ENCODE measurements at regions not wholly inside any gene's neighbourhood (a gene's known extent, or its start where the extent isn't known, plus 50 kb on each side); places are given as distances from the start of the nearest gene placed in this dataset.

- DNase-seq (ENCODE audit: low read depth, low spot score) = no peak
- no peak for TF ChIP-seq CTCF (IDR thresholded peaks at IDR 0.05; ENCODE audit: low read depth, low read length)
- no peak overlapping the region for H3K4me3 ChIP-seq (ENCODE audit: low read depth, low read length)
- in situ Hi-C loops (cut with HindIII; ENCODE audit: low sequenced_read_pairs) = no loop called here
These were observed 108.9 kb upstream of the THBS1 start for GRCh38 chr15:39471785-39472574.

- peak; percentile 73 for DNase-seq (ENCODE audit: low read depth, low spot score)
- in situ Hi-C loops (cut with HindIII; ENCODE audit: low sequenced_read_pairs) = no loop called here
- no peak for TF ChIP-seq CTCF (IDR thresholded peaks at IDR 0.05; ENCODE audit: low read depth, low read length)
- H3K4me3 ChIP-seq (ENCODE audit: low read depth, low read length) = no peak overlapping the region
These were observed 108.1 kb upstream of the THBS1 start for GRCh38 chr15:39472621-39473297.

- H3K4me3 ChIP-seq (ENCODE audit: low read depth, low read length) = no peak overlapping the region
- in situ Hi-C loops (cut with HindIII; ENCODE audit: low sequenced_read_pairs) = no loop called here
- DNase-seq (ENCODE audit: low read depth, low spot score) = no peak
- TF ChIP-seq CTCF (IDR thresholded peaks at IDR 0.05; ENCODE audit: low read depth, low read length) = no peak
These were observed 107.5 kb upstream of the THBS1 start for GRCh38 chr15:39473298-39473947.

- DNase-seq (ENCODE audit: low read depth, low spot score) = no peak
- no peak overlapping the region for H3K4me3 ChIP-seq (ENCODE audit: low read depth, low read length)
- TF ChIP-seq CTCF (IDR thresholded peaks at IDR 0.05; ENCODE audit: low read depth, low read length) = no peak
- in situ Hi-C loops (cut with HindIII; ENCODE audit: low sequenced_read_pairs) = no loop called here
These were observed 106.2 kb upstream of the THBS1 start for GRCh38 chr15:39474657-39475056.

- DNase-seq (ENCODE audit: low read depth, low spot score) = no peak
- in situ Hi-C loops (cut with HindIII; ENCODE audit: low sequenced_read_pairs) = no loop called here
- no peak for TF ChIP-seq CTCF (IDR thresholded peaks at IDR 0.05; ENCODE audit: low read depth, low read length)
- H3K4me3 ChIP-seq (ENCODE audit: low read depth, low read length) = no peak overlapping the region
These were observed 101.9 kb upstream of the THBS1 start for GRCh38 chr15:39478996-39479395.

GRCh38 chr15:39479911-39480310 is 101.0 kb upstream of the THBS1 start:
- no peak for DNase-seq (ENCODE audit: low read depth, low spot score)
- in situ Hi-C loops (cut with HindIII; ENCODE audit: low sequenced_read_pairs) = no loop called here
- TF ChIP-seq CTCF (IDR thresholded peaks at IDR 0.05; ENCODE audit: low read depth, low read length) = no peak

More at GRCh38 chr15:39479911-39480310, 101.0 kb upstream of the THBS1 start:
- no peak overlapping the region for H3K4me3 ChIP-seq (ENCODE audit: low read depth, low read length)

Measured in astrocyte of the spinal cord (primary cell).